Osteoblast (primary cell): ENCODE measurements at regions not wholly inside any gene's neighbourhood (a gene's known extent, or its start where the extent isn't known, plus 50 kb on each side); places are given as distances from the start of the nearest gene placed in this dataset.
"Not testable (repeated sequence)": the region's sequence is repeated elsewhere in the genome, so short reads cannot be mapped to it uniquely, and the experiment has no call there.

Experiments used
- DNase-seq: peaks from one replicate; pipeline ENCODE4 v3.0.0; 2011; ENCODE audit warnings: low spot score, mixed read lengths; ENCODE audit not compliant: insufficient read length; ENCODE audit errors: missing footprints
- H2AFZ ChIP-seq: 2 replicates; pipeline ENCODE4 v1.6.0; 2011; ENCODE audit warnings: mild to moderate bottlenecking, low read length
- H3K27ac ChIP-seq: 2 replicates; pipeline ENCODE4 v1.5.1; 2011; ENCODE audit warnings: mild to moderate bottlenecking, low read depth, low read length, moderate library complexity
- H3K27me3 ChIP-seq: 2 replicates; pipeline ENCODE4 v1.6.0; 2012; ENCODE audit warnings: mild to moderate bottlenecking, control low read depth, inconsistent platforms, low read length, moderate library complexity; ENCODE audit not compliant: insufficient read depth
- H3K36me3 ChIP-seq: 2 replicates; pipeline ENCODE4 v1.5.1; 2011; ENCODE audit warnings: mild to moderate bottlenecking, low read length, control low read depth, moderate library complexity; ENCODE audit not compliant: insufficient read depth
- H3K4me1 ChIP-seq: 2 replicates; pipeline ENCODE4 v1.5.1; 2011; ENCODE audit warnings: mild to moderate bottlenecking, low read length, control low read depth, moderate library complexity; ENCODE audit not compliant: insufficient read depth
- H3K4me2 ChIP-seq: 2 replicates; pipeline ENCODE4 v1.6.0; 2011; ENCODE audit warnings: mild to moderate bottlenecking, low read length; ENCODE audit not compliant: insufficient read depth
- H3K4me3 ChIP-seq: fragments of 200-600 bp; sonication (generic); 3 replicates; pipeline ENCODE4 v1.5.1; 2012; ENCODE audit warnings: mild to moderate bottlenecking, low read length, inconsistent platforms; ENCODE audit not compliant: insufficient read depth
- H3K79me2 ChIP-seq: 2 replicates; pipeline ENCODE4 v1.6.0; 2012; ENCODE audit warnings: mild to moderate bottlenecking, low read length, control low read depth, inconsistent platforms; ENCODE audit not compliant: insufficient read depth
- H3K9me3 ChIP-seq: 2 replicates; pipeline ENCODE4 v1.5.1; 2011; ENCODE audit warnings: low read depth, low read length, control low read depth
- H4K20me1 ChIP-seq: 2 replicates; pipeline ENCODE4 v1.6.0; 2012; ENCODE audit warnings: mild to moderate bottlenecking, low read length, control low read depth; ENCODE audit not compliant: insufficient read depth
- CTCF ChIP-seq: IDR thresholded peaks from 2 replicates; pipeline ENCODE4 v1.5.1; 2011; ENCODE audit warnings: mild to moderate bottlenecking, low read depth, low read length, moderate library complexity; ENCODE audit errors: extremely low read depth

- no peak for TF ChIP-seq CTCF
- no peaks in the 10 kb centered on the region for H3K79me2 ChIP-seq
Observed at GRCh38 chr6:66995669-66996068, 1288.6 kb upstream of the EYS start.

DNA sequence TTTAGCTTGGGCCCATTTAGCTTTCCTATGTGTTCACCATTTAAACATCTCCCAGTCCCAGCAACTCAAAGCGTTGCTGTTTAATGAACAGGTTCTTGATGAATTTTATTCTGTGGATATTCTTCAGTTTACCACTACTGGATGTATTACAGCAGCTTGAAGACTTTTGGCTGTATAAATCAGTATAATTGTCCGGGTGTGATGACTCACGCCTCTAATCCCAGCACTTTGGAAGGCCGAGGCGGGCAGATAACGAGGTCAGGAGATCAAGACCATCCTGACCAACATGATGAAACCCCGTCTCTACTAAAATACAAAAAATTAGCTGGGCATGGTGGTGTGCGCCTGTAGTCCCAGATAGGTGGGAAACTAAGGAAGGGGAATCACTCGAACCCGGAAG is 1286.7 kb upstream of the EYS start:
- H3K9me3 ChIP-seq, H3K4me2 ChIP-seq, H3K79me2 ChIP-seq, H3K4me1 ChIP-seq, H4K20me1 ChIP-seq, H3K36me3 ChIP-seq, H3K27ac ChIP-seq, DNase-seq, H3K4me3 ChIP-seq, H2AFZ ChIP-seq, H3K27me3 ChIP-seq: not testable (repeated sequence)

More at GRCh38 chr6:66995669-66996068, 1288.6 kb upstream of the EYS start:
- no peaks in the 10 kb centered on the region for H3K9me3 ChIP-seq
- no peak overlapping the region for H3K27ac ChIP-seq
- no peaks in the 10 kb centered on the region for H3K36me3 ChIP-seq
- no peak overlapping the region for H3K4me3 ChIP-seq
- H3K4me1 ChIP-seq = no peaks in the 10 kb centered on the region
- no peaks in the 10 kb centered on the region for H3K27me3 ChIP-seq
- no peak for DNase-seq
- H4K20me1 ChIP-seq = no peaks in the 10 kb centered on the region
- no peak overlapping the region for H2AFZ ChIP-seq
- H3K4me2 ChIP-seq = no peak overlapping the region

DNA sequence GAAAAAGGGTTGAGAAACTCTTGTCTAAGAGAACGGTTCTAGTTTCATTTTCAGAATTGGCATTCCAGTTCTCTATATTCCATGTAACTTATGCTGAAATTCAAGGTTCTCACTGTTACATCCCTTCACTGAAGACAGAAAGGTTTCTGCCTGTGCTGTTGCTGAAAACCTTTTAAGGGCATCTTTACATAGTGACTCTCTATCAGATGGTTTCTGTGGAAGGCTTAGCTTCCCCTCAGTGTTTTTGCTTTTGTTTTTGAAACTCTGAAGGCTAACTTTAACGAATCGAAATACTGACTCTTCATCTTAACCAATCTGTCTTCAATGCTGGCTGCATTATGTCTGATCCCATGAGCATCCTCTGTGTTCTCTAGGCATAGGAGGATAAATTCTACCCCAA is 1286.2 kb upstream of the EYS start:
- H2AFZ ChIP-seq = no peak overlapping the region
- no peaks in the 10 kb centered on the region for H4K20me1 ChIP-seq
- no peak for TF ChIP-seq CTCF
- H3K27me3 ChIP-seq = no peaks in the 10 kb centered on the region
- no peak overlapping the region for H3K4me3 ChIP-seq
- no peak overlapping the region for H3K4me2 ChIP-seq
- no peaks in the 10 kb centered on the region for H3K9me3 ChIP-seq
- H3K27ac ChIP-seq = no peak overlapping the region
- H3K79me2 ChIP-seq = no peaks in the 10 kb centered on the region
- DNase-seq = no peak
- H3K36me3 ChIP-seq = no peaks in the 10 kb centered on the region
- H3K4me1 ChIP-seq = no peaks in the 10 kb centered on the region

- Histone ChIP-seq H3K79me2 (no peaks in the 10 kb centered on the region), H2AFZ (no peak overlapping the region), H3K4me3 (no peak overlapping the region), H3K4me2 (no peak overlapping the region), H3K4me1 (no peaks in the 10 kb centered on the region), H3K36me3 (no peaks in the 10 kb centered on the region), H3K27me3 (no peaks in the 10 kb centered on the region), H4K20me1 (no peaks in the 10 kb centered on the region), H3K9me3 (no peaks in the 10 kb centered on the region), H3K27ac (no peak overlapping the region)
- TF ChIP-seq CTCF = no peak
- no peak for DNase-seq
Observed at GRCh38 chr6:66992660-66993059, 1285.6 kb upstream of the EYS start.

GRCh38 chr6:66986940-66987339 is 1279.9 kb upstream of the EYS start:
- Histone ChIP-seq H3K4me1 (no peaks in the 10 kb centered on the region), H4K20me1 (no peaks in the 10 kb centered on the region), H3K79me2 (no peaks in the 10 kb centered on the region), H3K4me3 (no peak overlapping the region), H3K27ac (no peak overlapping the region), H3K36me3 (no peaks in the 10 kb centered on the region), H3K27me3 (no peaks in the 10 kb centered on the region), H3K4me2 (no peak overlapping the region), H3K9me3 (no peaks in the 10 kb centered on the region), H2AFZ (no peak overlapping the region)
- no peak for TF ChIP-seq CTCF
- no peak for DNase-seq
